DND-41 (cell line): ENCODE measurements at regions not wholly inside any gene's neighbourhood (a gene's known extent, or its start where the extent isn't known, plus 50 kb on each side); places are given as distances from the start of the nearest gene placed in this dataset.

Experiments
- CTCF ChIP-seq: IDR thresholded peaks from 2 replicates; pipeline ENCODE4 v1.5.1; 2012; ENCODE audit warnings: borderline replicate concordance, low read length, moderate library complexity, mild to moderate bottlenecking; ENCODE audit not compliant: poor library complexity, severe bottlenecking; ENCODE audit errors: extremely low read depth
- EZH2 ChIP-seq: IDR thresholded peaks from 3 replicates; pipeline ENCODE4 v1.6.1; 2012; ENCODE audit warnings: borderline replicate concordance, low read depth, mild to moderate bottlenecking, moderate library complexity, low read length, inconsistent platforms; ENCODE audit not compliant: severe bottlenecking

- TF ChIP-seq CTCF (no peak), EZH2 (no peak)
These were observed 57.2 kb downstream of the RTP5 start for GRCh38 chr2:241926541-241927311.
